HepG2 (cell line): ENCODE measurements at regions not wholly inside any gene's neighbourhood (a gene's known extent, or its start where the extent isn't known, plus 50 kb on each side); places are given as distances from the start of the nearest gene placed in this dataset.

Experiments
- ATAC-seq: fragments of 200-7000 bp; cut with Tn5 transposase; 3 replicates; pipeline ENCODE4 v1.9.1; 2020; ENCODE audit warnings: mild to moderate bottlenecking, moderate library complexity
- BruUV-seq: library from RNA; stranded (reverse); fragments of 400-500 nt; replicated peaks from 2 replicates; lab custom pipeline; 2021; lab: Mats Ljungman, UMichigan
- CTCF ChIA-PET: fragments of 300-600 bp; formaldehyde crosslinking; extraction: SDS; loops from one replicate; lab custom pipeline; 2021; ENCODE audit warnings: low total read pairs, inconsistent platforms, low intra/inter-chr PET ratio; lab: Yijun Ruan, JAX
- POLR2A ChIA-PET: fragments of 350-600 bp; sonication (Branson Sonifier 250); formaldehyde crosslinking; loops from one replicate; lab custom pipeline; 2020; ENCODE audit warnings: antibody characterized with exemption, inconsistent platforms; lab: Yijun Ruan, JAX
- DNase-seq: peaks from one replicate; pipeline ENCODE4 v3.0.0-alpha.2; 2015; ENCODE audit warnings: low spot score
- FAIRE-seq: peaks from 3 replicates; lab custom pipeline; 2011; peaks lifted over from hg19 to GRCh38; lab: Jason Lieb, UNC
- H2AFZ ChIP-seq: one replicate; pipeline ENCODE4 v1.6.1; 2011; ENCODE audit warnings: low read length, inconsistent platforms
- H3K27ac ChIP-seq: fragments of 300-600 bp; 3 replicates; pipeline ENCODE4 v1.8.0; 2011; ENCODE audit warnings: mixed run types, mild to moderate bottlenecking, mixed read lengths, low read length, inconsistent platforms; ENCODE audit not compliant: insufficient read depth; ENCODE audit errors: extremely low read length
- H3K27me3 ChIP-seq, 2 experiments: fragments of 200-600 bp in 1 of 2; 2 replicates in 1 of 2; 3 replicates in 1 of 2; pipeline versions ENCODE4 v1.6.0 to v1.8.0; 2011; ENCODE audit warnings: low read length in 2 of 2, mild to moderate bottlenecking in 2 of 2, moderate library complexity in 2 of 2, inconsistent platforms in 1 of 2; ENCODE audit not compliant: insufficient read depth in 2 of 2, control insufficient read depth in 1 of 2
- H3K36me3 ChIP-seq, 2 experiments: fragments of 200-600 bp in 1 of 2; replicated peaks in 1 of 2; 2 replicates in 1 of 2; 3 replicates in 1 of 2; pipeline versions ENCODE4 v1.5.1 to v1.8.0; 2011; ENCODE audit warnings: low read length in 2 of 2, inconsistent platforms in 1 of 2; ENCODE audit not compliant: insufficient read depth in 2 of 2, control insufficient read depth in 1 of 2
- H3K4me1 ChIP-seq: 2 replicates; pipeline ENCODE4 v1.5.1; 2012; ENCODE audit warnings: low read length, inconsistent platforms; ENCODE audit not compliant: insufficient read depth
- H3K4me2 ChIP-seq: 2 replicates; pipeline ENCODE4 v1.6.0; 2011; ENCODE audit warnings: low read depth, low read length, inconsistent platforms
- H3K4me3 ChIP-seq, 3 experiments: fragments of 200-600 bp in 1 of 3; sonication (generic), shearing (Covaris generic) in 1 of 3; replicated peaks in 1 of 3; 2 replicates each; pipeline ENCODE4 v1.5.1; 2011 to 2016; ENCODE audit warnings: low read length in 3 of 3, inconsistent platforms in 2 of 3, low read depth in 2 of 3, mild to moderate bottlenecking in 2 of 3, control low read depth in 1 of 3, mixed read lengths in 1 of 3; ENCODE audit not compliant: insufficient read depth in 1 of 3
- H3K79me2 ChIP-seq: one replicate; pipeline ENCODE4 v1.6.1; 2011; ENCODE audit warnings: low read length, inconsistent platforms; ENCODE audit not compliant: insufficient read depth
- H3K9ac ChIP-seq: 2 replicates; pipeline ENCODE4 v1.6.0; 2011; ENCODE audit warnings: mild to moderate bottlenecking, low read depth, low read length, inconsistent platforms; ENCODE audit not compliant: insufficient read depth
- H3K9me3 ChIP-seq: 2 replicates; pipeline ENCODE4 v1.5.1; 2012; ENCODE audit warnings: mild to moderate bottlenecking, low read length
- H4K20me1 ChIP-seq: 2 replicates; pipeline ENCODE4 v1.6.0; 2011; ENCODE audit warnings: inconsistent platforms, mild to moderate bottlenecking, low read length, moderate library complexity; ENCODE audit not compliant: insufficient read depth
- JUNB ChIP-seq: sonication (generic); formaldehyde crosslinking; IDR thresholded peaks from 2 replicates; pipeline ENCODE4 v1.8.0; 2022; ENCODE audit warnings: missing genetic modification reagents, mild to moderate bottlenecking, borderline replicate concordance
- KAT8 ChIP-seq: IDR thresholded peaks from 2 replicates; pipeline ENCODE4 v1.6.1; 2016; ENCODE audit warnings: missing genetic modification reagents, missing compliant biosample characterization
- KLF11 ChIP-seq: IDR thresholded peaks from 2 replicates; pipeline ENCODE4 v1.6.1; 2016; ENCODE audit warnings: missing compliant biosample characterization
- KMT2A ChIP-seq: sonication (generic); formaldehyde crosslinking; IDR thresholded peaks from 2 replicates; pipeline ENCODE4 v1.4.0; 2020; ENCODE audit warnings: missing genetic modification reagents
- MXD4 ChIP-seq: IDR thresholded peaks from 2 replicates; pipeline ENCODE4 v1.6.1; 2016; ENCODE audit warnings: mild to moderate bottlenecking, missing biosample characterization, missing genetic modification reagents
- NCOA5 ChIP-seq: sonication (generic); formaldehyde crosslinking; IDR thresholded peaks from 2 replicates; pipeline ENCODE4 v1.4.0; 2020; ENCODE audit warnings: missing genetic modification reagents
- SATB2 ChIP-seq: sonication (generic); formaldehyde crosslinking; IDR thresholded peaks from 2 replicates; pipeline ENCODE4 v1.5.0; 2020; ENCODE audit warnings: missing genetic modification reagents
- U2AF1 ChIP-seq: fragments of 200-400 bp; formaldehyde crosslinking; optimal IDR thresholded peaks from 2 replicates; pipeline ENCODE3; 2017; ENCODE audit warnings: mild to moderate bottlenecking, low read depth, low read length
- ZNF484 ChIP-seq: sonication (generic); formaldehyde crosslinking; IDR thresholded peaks from 2 replicates; pipeline ENCODE4 v1.5.1; 2020; ENCODE audit warnings: mild to moderate bottlenecking, low read depth, missing genetic modification reagents, borderline replicate concordance
- ZNF713 ChIP-seq: sonication (generic); formaldehyde crosslinking; IDR thresholded peaks from 2 replicates; pipeline ENCODE4 v1.4.0; 2020; ENCODE audit warnings: mild to moderate bottlenecking, missing genetic modification reagents
- ZNF800 ChIP-seq: sonication (generic); formaldehyde crosslinking; IDR thresholded peaks from 2 replicates; pipeline ENCODE4 v1.4.0; 2020; ENCODE audit warnings: missing genetic modification reagents
- WGBS: methylation state at CpG from one replicate; pipeline ENCODE4 v1.1.6; 2017; ENCODE audit warnings: low lambda C conversion rate; 5-methylcytosine and 5-hydroxymethylcytosine counted together
- in situ Hi-C: cut with HindIII; loops from 2 replicates; pipeline ENCODE4 v1.10.0; 2017; ENCODE audit warnings: low pct_unique_long_range_greater_than_20kb; ENCODE audit not compliant: extremely low pct_ligation_motif_present
- intact Hi-C: fragments of 100-400 bp; cut with micrococcal nuclease; formaldehyde crosslinking; loops from one replicate; pipeline ENCODE4 v1.10.0; 2022; ENCODE audit not compliant: unreplicated experiment
- TF ChIP-seq, protein P1 (sequence below): sonication (generic); formaldehyde crosslinking; conservative IDR thresholded peaks from 2 replicates; pipeline ENCODE4 v1.8.1; 2023; ENCODE audit warnings: missing genetic modification reagents
- TF ChIP-seq, protein P2 (sequence below): sonication (generic); formaldehyde crosslinking; IDR thresholded peaks from 2 replicates; pipeline ENCODE4 v1.5.0; 2020; ENCODE audit warnings: mild to moderate bottlenecking, missing genetic modification reagents

DNA sequence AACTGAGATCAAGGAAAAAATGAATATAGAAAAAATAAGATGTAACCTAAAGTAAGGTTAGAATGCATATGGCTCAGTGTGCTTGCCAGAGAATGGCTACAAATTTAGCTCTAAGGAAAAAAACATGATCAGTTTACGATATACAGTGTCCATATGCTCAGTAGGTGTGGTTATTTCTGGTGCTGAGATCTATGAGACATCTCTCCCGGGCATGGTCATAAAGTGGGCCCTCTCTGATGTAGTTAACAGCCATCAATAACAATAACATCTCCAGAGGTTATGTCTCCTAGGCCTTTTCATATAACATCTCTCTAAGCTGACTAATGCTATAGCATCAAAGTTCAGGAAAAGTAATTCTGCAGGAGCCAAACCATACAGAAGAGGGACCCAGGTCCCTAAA lies 56.3 kb upstream of the UBE2E3 start:
- no peaks in the 10 kb centered on the region for H4K20me1 ChIP-seq
- ATAC-seq (no peak), DNase-seq (no peak), FAIRE-seq (no peak)
- intact Hi-C loops = no loop called here
- 5% methylated on average over 2 of the region's 2 CpGs for WGBS
- no peak overlapping the region for H3K9ac ChIP-seq
- H3K27ac ChIP-seq = no peak overlapping the region
- no peaks in the 10 kb centered on the region for H3K27me3 ChIP-seq
- H3K4me3 ChIP-seq = no peak overlapping the region
- BruUV-seq = no TSS peak
- CTCF ChIA-PET = no interaction called here
- no peaks in the 10 kb centered on the region for H3K36me3 ChIP-seq
- H2AFZ ChIP-seq = no peak overlapping the region
- POLR2A ChIA-PET = no interaction called here
- TF ChIP-seq, protein P1, sequence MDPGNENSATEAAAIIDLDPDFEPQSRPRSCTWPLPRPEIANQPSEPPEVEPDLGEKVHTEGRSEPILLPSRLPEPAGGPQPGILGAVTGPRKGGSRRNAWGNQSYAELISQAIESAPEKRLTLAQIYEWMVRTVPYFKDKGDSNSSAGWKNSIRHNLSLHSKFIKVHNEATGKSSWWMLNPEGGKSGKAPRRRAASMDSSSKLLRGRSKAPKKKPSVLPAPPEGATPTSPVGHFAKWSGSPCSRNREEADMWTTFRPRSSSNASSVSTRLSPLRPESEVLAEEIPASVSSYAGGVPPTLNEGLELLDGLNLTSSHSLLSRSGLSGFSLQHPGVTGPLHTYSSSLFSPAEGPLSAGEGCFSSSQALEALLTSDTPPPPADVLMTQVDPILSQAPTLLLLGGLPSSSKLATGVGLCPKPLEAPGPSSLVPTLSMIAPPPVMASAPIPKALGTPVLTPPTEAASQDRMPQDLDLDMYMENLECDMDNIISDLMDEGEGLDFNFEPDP (CRISPR knock-in tag) = no peak
- no peak for TF ChIP-seq KMT2A (CRISPR knock-in tag)
- no peak for TF ChIP-seq MXD4 (CRISPR knock-in tag)
- no peak for TF ChIP-seq ZNF713 (CRISPR knock-in tag)
- TF ChIP-seq U2AF1 = no peak
- TF ChIP-seq NCOA5 (CRISPR knock-in tag) = no peak
- no peak for TF ChIP-seq JUNB (CRISPR knock-in tag)
- no peak for TF ChIP-seq KAT8 (CRISPR knock-in tag)
- no peak for TF ChIP-seq ZNF484
- no peak for TF ChIP-seq KLF11 (CRISPR knock-in tag)
- TF ChIP-seq, protein P2, sequence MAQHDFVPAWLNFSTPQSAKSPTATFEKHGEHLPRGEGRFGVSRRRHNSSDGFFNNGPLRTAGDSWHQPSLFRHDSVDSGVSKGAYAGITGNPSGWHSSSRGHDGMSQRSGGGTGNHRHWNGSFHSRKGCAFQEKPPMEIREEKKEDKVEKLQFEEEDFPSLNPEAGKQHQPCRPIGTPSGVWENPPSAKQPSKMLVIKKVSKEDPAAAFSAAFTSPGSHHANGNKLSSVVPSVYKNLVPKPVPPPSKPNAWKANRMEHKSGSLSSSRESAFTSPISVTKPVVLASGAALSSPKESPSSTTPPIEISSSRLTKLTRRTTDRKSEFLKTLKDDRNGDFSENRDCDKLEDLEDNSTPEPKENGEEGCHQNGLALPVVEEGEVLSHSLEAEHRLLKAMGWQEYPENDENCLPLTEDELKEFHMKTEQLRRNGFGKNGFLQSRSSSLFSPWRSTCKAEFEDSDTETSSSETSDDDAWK (CRISPR knock-in tag) = no peak
- TF ChIP-seq SATB2 = no peak
- TF ChIP-seq ZNF800 (CRISPR knock-in tag) = no peak
- H3K9me3 ChIP-seq = no peaks in the 10 kb centered on the region
- no peaks in the 10 kb centered on the region for H3K79me2 ChIP-seq
- no peak overlapping the region for H3K4me2 ChIP-seq
- H3K4me1 ChIP-seq = no peaks in the 10 kb centered on the region
- in situ Hi-C loops = no loop called here
